DND-41 (cell line): ENCODE measurements at regions not wholly inside any gene's neighbourhood (a gene's known extent, or its start where the extent isn't known, plus 50 kb on each side); places are given as distances from the start of the nearest gene placed in this dataset.

Source experiments
- ATAC-seq: fragments of 200-7000 bp; cut with Tn5 transposase; 3 replicates; pipeline ENCODE4 v1.9.1; 2021; ENCODE audit warnings: low read depth; ENCODE audit not compliant: insufficient read depth
- DNase-seq: peaks from one replicate; pipeline ENCODE4 v3.0.0-alpha.2; 2020
- H2AFZ ChIP-seq: 2 replicates; pipeline ENCODE4 v1.6.0; 2012; ENCODE audit warnings: low read depth, low read length
- H3K27ac ChIP-seq: 2 replicates; pipeline ENCODE4 v1.5.1; 2012; ENCODE audit warnings: low read length, inconsistent platforms
- H3K27me3 ChIP-seq: fragments of 200-600 bp; sonication (generic); 2 replicates; pipeline ENCODE4 v1.6.0; 2012; ENCODE audit warnings: low read length, mild to moderate bottlenecking, inconsistent platforms; ENCODE audit not compliant: insufficient read depth, poor library complexity
- H3K36me3 ChIP-seq: 2 replicates; pipeline ENCODE4 v1.5.1; 2012; ENCODE audit warnings: low read length, inconsistent platforms; ENCODE audit not compliant: insufficient read depth
- H3K4me1 ChIP-seq: 2 replicates; pipeline ENCODE4 v1.5.1; 2012; ENCODE audit warnings: mild to moderate bottlenecking, low read length; ENCODE audit not compliant: insufficient read depth
- H3K4me2 ChIP-seq: 2 replicates; pipeline ENCODE4 v1.6.0; 2012; ENCODE audit warnings: mild to moderate bottlenecking, moderate library complexity, low read length, inconsistent platforms; ENCODE audit not compliant: insufficient read depth
- H3K4me3 ChIP-seq, 2 experiments: fragments of 200-600 bp in 1 of 2; shearing (Covaris generic) in 1 of 2; 2 replicates each; pipeline ENCODE4 v1.5.1; 2012 to 2016; ENCODE audit warnings: inconsistent platforms in 2 of 2, low read length in 2 of 2, mild to moderate bottlenecking in 2 of 2, low read depth in 1 of 2, moderate library complexity in 1 of 2
- H3K79me2 ChIP-seq: 2 replicates; pipeline ENCODE4 v1.6.0; 2012; ENCODE audit warnings: low read length, inconsistent platforms; ENCODE audit not compliant: insufficient read depth
- H3K9ac ChIP-seq: 2 replicates; pipeline ENCODE4 v1.6.0; 2012; ENCODE audit warnings: low read depth, mild to moderate bottlenecking, inconsistent platforms, low read length, moderate library complexity
- H3K9me3 ChIP-seq: 2 replicates; pipeline ENCODE4 v1.5.1; 2012; ENCODE audit warnings: low read length, moderate library complexity, mild to moderate bottlenecking, inconsistent platforms; ENCODE audit not compliant: insufficient read depth, severe bottlenecking
- H4K20me1 ChIP-seq: 2 replicates; pipeline ENCODE4 v1.6.0; 2012; ENCODE audit warnings: low read length; ENCODE audit not compliant: insufficient read depth
- EZH2 ChIP-seq: IDR thresholded peaks from 3 replicates; pipeline ENCODE4 v1.6.1; 2012; ENCODE audit warnings: borderline replicate concordance, low read depth, mild to moderate bottlenecking, moderate library complexity, low read length, inconsistent platforms; ENCODE audit not compliant: severe bottlenecking
- TF ChIP-seq, protein P1 (sequence below): IDR thresholded peaks from 2 replicates; pipeline ENCODE4 v1.5.1; 2012; ENCODE audit warnings: borderline replicate concordance, low read length, moderate library complexity, mild to moderate bottlenecking; ENCODE audit not compliant: poor library complexity, severe bottlenecking; ENCODE audit errors: extremely low read depth

DNA sequence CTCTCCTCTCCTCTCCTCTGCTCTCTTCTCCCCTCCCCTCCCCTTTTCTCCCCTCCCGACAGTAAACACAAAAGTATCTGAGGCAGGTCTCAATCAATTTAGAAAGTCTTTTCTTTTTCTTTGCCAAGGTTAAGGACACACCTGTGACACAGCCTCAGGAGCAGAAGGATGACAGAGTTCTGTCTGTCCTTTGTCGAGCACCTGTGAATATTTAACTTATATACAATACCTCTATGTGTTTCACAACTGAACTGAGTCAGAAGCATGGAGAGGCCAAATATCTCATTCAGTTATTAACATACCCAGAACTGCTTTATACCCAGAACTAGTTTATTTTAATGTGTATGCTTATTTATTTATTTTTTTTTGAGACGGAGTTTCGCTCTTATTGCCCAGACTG is 81.1 kb upstream of the ROBO1 start:
- Histone ChIP-seq H3K9me3 (no peaks in the 10 kb centered on the region), H3K4me3 (no peak overlapping the region), H3K27ac (no peak overlapping the region), H3K4me1 (no peaks in the 10 kb centered on the region), H3K36me3 (no peaks in the 10 kb centered on the region), H3K9ac (no peak overlapping the region), H4K20me1 (no peaks in the 10 kb centered on the region), H3K79me2 (no peaks in the 10 kb centered on the region), H3K4me2 (no peak overlapping the region), H2AFZ (no peak overlapping the region), H3K27me3 (no peaks in the 10 kb centered on the region)
- no peak for TF ChIP-seq EZH2
- TF ChIP-seq, protein P1, sequence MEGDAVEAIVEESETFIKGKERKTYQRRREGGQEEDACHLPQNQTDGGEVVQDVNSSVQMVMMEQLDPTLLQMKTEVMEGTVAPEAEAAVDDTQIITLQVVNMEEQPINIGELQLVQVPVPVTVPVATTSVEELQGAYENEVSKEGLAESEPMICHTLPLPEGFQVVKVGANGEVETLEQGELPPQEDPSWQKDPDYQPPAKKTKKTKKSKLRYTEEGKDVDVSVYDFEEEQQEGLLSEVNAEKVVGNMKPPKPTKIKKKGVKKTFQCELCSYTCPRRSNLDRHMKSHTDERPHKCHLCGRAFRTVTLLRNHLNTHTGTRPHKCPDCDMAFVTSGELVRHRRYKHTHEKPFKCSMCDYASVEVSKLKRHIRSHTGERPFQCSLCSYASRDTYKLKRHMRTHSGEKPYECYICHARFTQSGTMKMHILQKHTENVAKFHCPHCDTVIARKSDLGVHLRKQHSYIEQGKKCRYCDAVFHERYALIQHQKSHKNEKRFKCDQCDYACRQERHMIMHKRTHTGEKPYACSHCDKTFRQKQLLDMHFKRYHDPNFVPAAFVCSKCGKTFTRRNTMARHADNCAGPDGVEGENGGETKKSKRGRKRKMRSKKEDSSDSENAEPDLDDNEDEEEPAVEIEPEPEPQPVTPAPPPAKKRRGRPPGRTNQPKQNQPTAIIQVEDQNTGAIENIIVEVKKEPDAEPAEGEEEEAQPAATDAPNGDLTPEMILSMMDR: no peak
- DNase-seq (no peak), ATAC-seq (no peak)

DNA sequence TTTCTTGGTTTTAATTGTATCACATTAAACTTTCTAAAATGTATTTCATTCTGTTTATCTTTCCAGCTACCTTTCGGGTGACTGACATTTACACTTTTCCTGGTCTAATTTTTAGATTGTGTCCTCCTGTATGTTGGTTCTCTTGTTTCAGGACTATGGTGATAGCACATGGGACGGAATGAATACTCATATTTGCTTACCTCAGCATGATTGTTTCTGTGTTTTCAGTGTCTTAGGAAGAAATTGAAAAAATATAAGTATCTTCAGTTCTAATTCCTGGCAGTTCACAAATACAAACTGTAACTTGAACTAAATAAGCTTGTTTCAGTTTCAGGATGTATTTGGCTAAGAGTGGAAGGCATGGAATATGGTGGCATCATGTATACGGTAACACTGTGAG is 80.1 kb upstream of the ROBO1 start:
- Histone ChIP-seq H3K79me2 (no peaks in the 10 kb centered on the region), H3K27me3 (no peaks in the 10 kb centered on the region), H2AFZ (no peak overlapping the region), H4K20me1 (no peaks in the 10 kb centered on the region), H3K9ac (no peak overlapping the region), H3K4me1 (no peaks in the 10 kb centered on the region), H3K36me3 (no peaks in the 10 kb centered on the region), H3K4me2 (no peak overlapping the region), H3K4me3 (no peak overlapping the region), H3K27ac (no peak overlapping the region), H3K9me3 (no peaks in the 10 kb centered on the region)
- no peak for TF ChIP-seq EZH2
- TF ChIP-seq, protein P1: no peak
- ATAC-seq: no peak
- no peak for DNase-seq

DNA sequence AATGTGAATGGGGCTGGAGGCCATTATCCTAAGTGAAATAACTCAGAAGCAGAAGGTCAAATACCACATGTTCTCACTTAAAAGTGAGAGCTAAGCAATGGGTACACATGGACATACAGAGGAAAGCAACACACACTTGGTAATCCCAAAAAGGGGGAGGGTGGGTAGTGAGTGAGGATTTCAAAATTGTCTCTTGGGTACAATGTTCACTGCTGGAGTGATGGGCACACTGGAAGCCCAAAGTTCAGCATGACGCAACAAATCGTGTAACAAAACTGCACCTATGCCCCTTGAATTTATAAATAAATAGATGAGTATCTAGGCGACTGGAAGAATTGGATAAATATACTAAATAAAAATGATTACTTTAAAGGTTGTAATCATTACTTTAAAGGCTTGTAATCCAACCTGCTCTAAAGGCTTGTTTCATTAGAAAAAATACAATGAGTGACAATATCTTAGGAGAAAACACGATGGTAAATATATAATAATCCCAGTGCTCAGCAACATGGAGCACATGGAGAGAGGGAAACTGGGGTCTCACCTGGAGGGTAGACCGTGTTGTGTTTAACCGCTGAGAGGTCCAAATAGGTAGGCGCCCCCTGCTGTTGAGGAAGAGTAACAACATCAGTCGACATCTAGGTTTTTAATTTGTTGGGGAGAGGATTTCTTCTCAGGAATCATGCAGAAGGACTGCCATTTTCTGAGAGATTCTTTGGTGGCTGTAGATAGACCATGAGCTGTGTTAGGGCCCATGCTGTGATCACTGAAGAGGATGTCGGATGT is 78.5 kb upstream of the ROBO1 start:
- no peak for DNase-seq
- Histone ChIP-seq H3K4me2 (no peak overlapping the region), H4K20me1 (no peaks in the 10 kb centered on the region), H2AFZ (no peak overlapping the region), H3K27ac (no peak overlapping the region), H3K79me2 (no peaks in the 10 kb centered on the region), H3K4me1 (no peaks in the 10 kb centered on the region), H3K4me3 (no peak overlapping the region), H3K9me3 (no peaks in the 10 kb centered on the region), H3K9ac (no peak overlapping the region), H3K36me3 (no peaks in the 10 kb centered on the region), H3K27me3 (no peaks in the 10 kb centered on the region)
- no peak for TF ChIP-seq EZH2
- TF ChIP-seq, protein P1: peak; percentile 59
- no peak for ATAC-seq

DNA sequence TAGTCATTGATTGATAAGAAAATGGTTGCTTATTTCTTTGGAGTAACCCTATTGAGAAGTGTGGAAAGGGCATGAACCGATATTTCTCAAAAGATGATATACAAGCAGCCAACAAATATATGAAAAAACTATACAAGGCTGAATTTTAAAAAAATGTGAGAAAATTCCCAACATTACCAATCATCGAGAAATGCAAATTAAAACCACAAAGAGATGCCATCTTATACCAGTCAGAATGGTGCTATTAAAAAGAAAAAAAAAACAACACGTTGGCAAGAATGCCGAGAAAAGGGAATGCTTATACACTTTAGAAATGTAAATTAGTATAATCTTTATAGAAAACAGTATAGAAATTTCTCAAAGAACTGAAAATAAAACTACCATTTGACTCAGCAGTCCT is 77.7 kb upstream of the ROBO1 start:
- H3K79me2 ChIP-seq: no peaks in the 10 kb centered on the region
- no peaks in the 10 kb centered on the region for H3K36me3 ChIP-seq
- ATAC-seq (no peak), DNase-seq (no peak)
- no peaks in the 10 kb centered on the region for H3K27me3 ChIP-seq
- no peak overlapping the region for H3K27ac ChIP-seq
- no peak overlapping the region for H3K4me2 ChIP-seq
- no peak for TF ChIP-seq EZH2
- TF ChIP-seq, protein P1: no peak
- no peak overlapping the region for H3K9ac ChIP-seq
- H3K4me3 ChIP-seq: no peak overlapping the region
- no peaks in the 10 kb centered on the region for H3K9me3 ChIP-seq
- no peaks in the 10 kb centered on the region for H4K20me1 ChIP-seq
- H2AFZ ChIP-seq: no peak overlapping the region
- H3K4me1 ChIP-seq: no peaks in the 10 kb centered on the region
